NCI-H1105 treated with DMSO at 0.1 percent for 48 hours (cell line): ENCODE measurements at regions not wholly inside any gene's neighbourhood (a gene's known extent, or its start where the extent isn't known, plus 50 kb on each side); places are given as distances from the start of the nearest gene placed in this dataset.

Experiments
- DNase-seq: peaks from one replicate; lab custom pipeline; 2025; lab: John Stamatoyannopoulos, UW

- DNase-seq, result no peak
These were observed 98.2 kb upstream of the SLC22A11 start for GRCh38 chr11:64457416-64458010.

- DNase-seq, result no peak
These were observed 96.7 kb upstream of the SLC22A11 start for GRCh38 chr11:64458997-64459396.

- DNase-seq, result no peak
These were observed 96.1 kb upstream of the SLC22A11 start for GRCh38 chr11:64459609-64460008.

- no peak for DNase-seq
These were observed 94.7 kb upstream of the SLC22A11 start for GRCh38 chr11:64461081-64461480.

- no peak for DNase-seq
These were observed 89.5 kb upstream of the SLC22A11 start for GRCh38 chr11:64466115-64466718.

GRCh38 chr11:64469288-64469687 is 86.5 kb upstream of the SLC22A11 start:
- DNase-seq, result no peak

GRCh38 chr11:64472593-64473455 is 82.9 kb upstream of the SLC22A11 start:
- no peak for DNase-seq

GRCh38 chr11:64474680-64475079 is 81.1 kb upstream of the SLC22A11 start:
- no peak for DNase-seq

GRCh38 chr11:64475145-64475544 is 80.6 kb upstream of the SLC22A11 start:
- DNase-seq, result no peak

GRCh38 chr11:64476881-64477280 is 78.9 kb upstream of the SLC22A11 start:
- DNase-seq, result no peak

GRCh38 chr11:64477675-64478074 is 78.1 kb upstream of the SLC22A11 start:
- no peak for DNase-seq

GRCh38 chr11:64482588-64482987 is 73.2 kb upstream of the SLC22A11 start:
- DNase-seq, result no peak

GRCh38 chr11:64484191-64485022 is 71.3 kb upstream of the SLC22A11 start:
- no peak for DNase-seq

GRCh38 chr11:64485074-64485473 is 70.7 kb upstream of the SLC22A11 start:
- DNase-seq, result no peak

- DNase-seq, result peak; percentile 67
These were observed 65.8 kb upstream of the SLC22A11 start for GRCh38 chr11:64489831-64490441.

- DNase-seq, result no peak
These were observed 65.1 kb upstream of the SLC22A11 start for GRCh38 chr11:64490562-64491216.

GRCh38 chr11:64492561-64492960 is 63.2 kb upstream of the SLC22A11 start:
- no peak for DNase-seq

- DNase-seq, result no peak
These were observed 57.6 kb upstream of the SLC22A11 start for GRCh38 chr11:64498136-64498535.

- DNase-seq, result no peak
These were observed 56.3 kb upstream of the SLC22A11 start for GRCh38 chr11:64499261-64500004.

- DNase-seq, result no peak
These were observed 55.3 kb upstream of the SLC22A11 start for GRCh38 chr11:64500176-64501013.
